GM12874 (cell line): ENCODE measurements at regions not wholly inside any gene's neighbourhood (a gene's known extent, or its start where the extent isn't known, plus 50 kb on each side); places are given as distances from the start of the nearest gene placed in this dataset.

ENCODE experiments used
- CTCF ChIP-seq: IDR thresholded peaks from 2 replicates; pipeline ENCODE4 v1.5.1; 2011; ENCODE audit warnings: low read depth, mild to moderate bottlenecking, control low read depth, low read length, moderate library complexity; ENCODE audit not compliant: insufficient read depth

GRCh38 chr14:22434901-22435550, 154.0 kb downstream of the DAD1 start:
- no peak for TF ChIP-seq CTCF

GRCh38 chr14:22434030-22434429, 155.0 kb downstream of the DAD1 start:
- TF ChIP-seq CTCF, result no peak

GRCh38 chr14:22433069-22433468, 156.0 kb downstream of the DAD1 start:
- no peak for TF ChIP-seq CTCF

- TF ChIP-seq CTCF, result no peak
Observed at GRCh38 chr14:22432348-22432976, 156.6 kb downstream of the DAD1 start.

- TF ChIP-seq CTCF, result no peak
Observed at GRCh38 chr14:22429546-22430294, 159.3 kb downstream of the DAD1 start.

GRCh38 chr14:22428700-22429291, 160.2 kb downstream of the DAD1 start:
- no peak for TF ChIP-seq CTCF

- TF ChIP-seq CTCF, result no peak
Observed at GRCh38 chr14:22427771-22428231, 161.2 kb downstream of the DAD1 start.
